Nephron (organoid): ENCODE measurements at regions not wholly inside any gene's neighbourhood (a gene's known extent, or its start where the extent isn't known, plus 50 kb on each side); places are given as distances from the start of the nearest gene placed in this dataset.

Experiments used
- H3K27ac Mint-ChIP-seq, 3 experiments: 2 replicates each; pipeline ENCODE4 v1.8.0; 2020; ENCODE audit warnings: mixed read lengths in 3 of 3, mild to moderate bottlenecking in 2 of 3, moderate library complexity in 1 of 3
- H3K27me3 Mint-ChIP-seq: 2 replicates; pipeline ENCODE4 v1.8.0; 2021; ENCODE audit warnings: low read depth, mild to moderate bottlenecking, moderate library complexity, mixed read lengths
- H3K36me3 Mint-ChIP-seq: 2 replicates; pipeline ENCODE4 v1.8.0; 2020; ENCODE audit warnings: low read depth, mixed read lengths
- H3K4me1 Mint-ChIP-seq: 2 replicates; pipeline ENCODE4 v1.8.0; 2020; ENCODE audit warnings: mixed read lengths
- H3K4me3 Mint-ChIP-seq, 3 experiments: 2 replicates each; pipeline ENCODE4 v1.8.0; 2020; ENCODE audit warnings: mild to moderate bottlenecking in 3 of 3, mixed read lengths in 3 of 3, moderate library complexity in 2 of 3
- H3K9me3 Mint-ChIP-seq: 2 replicates; pipeline ENCODE4 v1.8.0; 2020; ENCODE audit warnings: mixed read lengths
- CTCF ChIP-seq, 3 experiments: fragments of 200-600 bp; sonication (generic); IDR thresholded peaks; one replicate each; pipeline ENCODE4 v1.5.0; 2021; ENCODE audit warnings: antibody characterized with exemption in 3 of 3; ENCODE audit not compliant: unreplicated experiment in 3 of 3

GRCh38 chr12:30463636-30464035, 232.0 kb downstream of the IPO8 start:
- no peak for TF ChIP-seq CTCF (IDR thresholded peaks at IDR 0.05; ENCODE audit: unreplicated experiment in 3 of 3)
- Mint-ChIP-seq H3K9me3 (no peaks in the 10 kb centered on the region), H3K27ac (no peak overlapping the region), H3K27me3 (no peaks in the 10 kb centered on the region), H3K4me1 (peaks cover 5% of the 10 kb centered on the region), H3K36me3 (no peaks in the 10 kb centered on the region), H3K4me3 (no peak overlapping the region)

- H3K9me3 Mint-ChIP-seq, result no peaks in the 10 kb centered on the region
- H3K36me3 Mint-ChIP-seq, result no peaks in the 10 kb centered on the region
- H3K4me3 Mint-ChIP-seq, result no peak overlapping the region
- peaks cover 11% of the 10 kb centered on the region for H3K4me1 Mint-ChIP-seq
- H3K27me3 Mint-ChIP-seq, result no peaks in the 10 kb centered on the region
- H3K27ac Mint-ChIP-seq, result no peak overlapping the region
- no peak for TF ChIP-seq CTCF (IDR thresholded peaks at IDR 0.05; ENCODE audit: unreplicated experiment in 3 of 3)
Observed at GRCh38 chr12:30462249-30462648, 233.4 kb downstream of the IPO8 start.

GRCh38 chr12:30461026-30461615, 234.5 kb downstream of the IPO8 start:
- no peaks in the 10 kb centered on the region for H3K27me3 Mint-ChIP-seq
- no peaks in the 10 kb centered on the region for H3K9me3 Mint-ChIP-seq
- no peak for TF ChIP-seq CTCF (IDR thresholded peaks at IDR 0.05; ENCODE audit: unreplicated experiment in 3 of 3)
- H3K36me3 Mint-ChIP-seq, result no peaks in the 10 kb centered on the region
- peaks cover 7% of the 10 kb centered on the region for H3K4me1 Mint-ChIP-seq
- H3K4me3 Mint-ChIP-seq, result no peak overlapping the region
- H3K27ac Mint-ChIP-seq, result no peak overlapping the region

DNA sequence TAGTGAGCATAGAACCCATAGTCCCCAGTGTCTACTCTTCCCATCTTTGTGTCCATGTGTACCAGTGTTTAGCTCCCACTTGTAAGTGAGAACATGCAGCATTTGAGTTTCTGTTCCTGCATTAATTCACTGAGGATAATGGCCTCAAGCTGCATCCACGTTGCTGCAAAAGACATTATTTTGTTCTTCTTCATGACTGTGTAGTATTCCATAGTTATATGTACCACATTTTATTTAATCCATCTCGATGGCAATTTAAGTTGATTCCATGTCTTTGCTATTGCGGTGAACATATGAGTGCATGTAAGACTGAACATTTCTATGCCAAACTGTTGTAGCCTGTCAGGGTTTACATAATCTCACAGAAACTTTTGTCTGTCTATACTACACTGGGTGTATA, 237.2 kb downstream of the IPO8 start:
- Mint-ChIP-seq H3K27me3 (no peaks in the 10 kb centered on the region), H3K36me3 (no peaks in the 10 kb centered on the region), H3K27ac (no peak overlapping the region), H3K4me3 (no peak overlapping the region), H3K9me3 (no peaks in the 10 kb centered on the region), H3K4me1 (peaks cover 6% of the 10 kb centered on the region)
- TF ChIP-seq CTCF (IDR thresholded peaks at IDR 0.05; ENCODE audit: unreplicated experiment in 3 of 3), result no peak

- no peaks in the 10 kb centered on the region for H3K27me3 Mint-ChIP-seq
Observed at GRCh38 chr12:30457621-30458289, 237.9 kb downstream of the IPO8 start.

More at GRCh38 chr12:30457621-30458289, 237.9 kb downstream of the IPO8 start:
- Mint-ChIP-seq H3K4me3 (no peak overlapping the region), H3K27ac (peak overlapping the region in 2 of 3 experiments; percentile 2 to 8), H3K4me1 (peaks cover 6% of the 10 kb centered on the region), H3K9me3 (peaks cover under 1% of the 10 kb centered on the region), H3K36me3 (no peaks in the 10 kb centered on the region)
- TF ChIP-seq CTCF (IDR thresholded peaks at IDR 0.05; ENCODE audit: unreplicated experiment in 3 of 3), result peak in 1 of 3 experiments; percentile 16
